ENCODE measurements at regions not wholly inside any gene's neighbourhood (a gene's known extent, or its start where the extent isn't known, plus 50 kb on each side); places are given as distances from the start of the nearest gene placed in this dataset.

GRCh38 chr18:37935086-37935485 is 369.5 kb upstream of the CELF4 start:
- no peak for DNase-seq (ENCODE audit: low read depth)

- DNase-seq (ENCODE audit: low read depth) = no peak
Observed at GRCh38 chr18:37930640-37931039, 365.0 kb upstream of the CELF4 start.

GRCh38 chr18:37922162-37922561 is 356.6 kb upstream of the CELF4 start:
- DNase-seq (ENCODE audit: low read depth) = no peak

DNA sequence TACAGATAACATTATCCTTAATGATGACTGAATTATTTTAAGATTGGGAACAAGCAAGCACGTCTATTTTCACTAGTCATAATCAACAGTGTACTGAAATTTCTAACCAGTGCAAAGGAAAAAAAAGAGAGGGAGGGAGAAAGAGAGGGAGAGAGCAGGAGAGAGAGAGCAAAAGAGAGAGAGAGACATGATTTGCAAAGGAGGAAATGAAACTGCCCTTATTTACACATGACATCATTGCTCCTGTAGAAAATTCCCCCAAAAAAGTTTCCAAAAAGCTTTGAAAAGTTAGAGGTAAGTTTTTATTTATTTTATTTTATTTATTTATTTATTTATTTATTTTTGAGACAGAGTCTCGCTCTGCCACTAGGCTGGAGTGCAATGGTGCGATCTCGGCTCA is 355.3 kb upstream of the CELF4 start:
- no peak for DNase-seq (ENCODE audit: low read depth)

GRCh38 chr18:37913051-37913450 is 347.5 kb upstream of the CELF4 start:
- DNase-seq (ENCODE audit: low read depth) = no peak

- DNase-seq (ENCODE audit: low read depth) = no peak
Observed at GRCh38 chr18:37902344-37902743, 336.7 kb upstream of the CELF4 start.

- DNase-seq (ENCODE audit: low read depth) = no peak
Observed at GRCh38 chr18:37900326-37900725, 334.7 kb upstream of the CELF4 start.

GRCh38 chr18:37889963-37890362 is 324.4 kb upstream of the CELF4 start:
- DNase-seq (ENCODE audit: low read depth) = no peak

DNA sequence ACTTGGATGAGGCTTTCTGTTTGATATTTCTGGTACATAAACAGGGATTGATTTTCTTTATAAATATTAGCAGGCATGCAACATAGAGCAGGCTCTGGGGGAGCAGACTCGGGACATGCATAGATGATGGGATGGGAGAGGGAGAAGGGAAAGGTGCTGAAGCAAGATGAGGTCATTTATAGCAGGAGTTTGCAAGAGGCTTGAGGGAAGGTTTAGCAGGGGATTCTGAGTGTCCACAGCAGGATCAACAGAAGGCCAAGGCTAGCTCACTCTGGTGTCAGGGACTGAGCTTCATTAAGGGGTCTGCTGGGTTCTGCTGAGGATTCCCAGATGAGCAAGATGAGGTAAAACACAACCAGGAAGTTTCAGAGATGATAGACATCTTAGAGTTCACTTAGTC is 309.1 kb upstream of the CELF4 start:
- no peak for DNase-seq (ENCODE audit: low read depth)

GRCh38 chr18:37873416-37873815 is 307.8 kb upstream of the CELF4 start:
- DNase-seq (ENCODE audit: low read depth) = no peak

GRCh38 chr18:37872562-37872961 is 307.0 kb upstream of the CELF4 start:
- no peak for DNase-seq (ENCODE audit: low read depth)

DNA sequence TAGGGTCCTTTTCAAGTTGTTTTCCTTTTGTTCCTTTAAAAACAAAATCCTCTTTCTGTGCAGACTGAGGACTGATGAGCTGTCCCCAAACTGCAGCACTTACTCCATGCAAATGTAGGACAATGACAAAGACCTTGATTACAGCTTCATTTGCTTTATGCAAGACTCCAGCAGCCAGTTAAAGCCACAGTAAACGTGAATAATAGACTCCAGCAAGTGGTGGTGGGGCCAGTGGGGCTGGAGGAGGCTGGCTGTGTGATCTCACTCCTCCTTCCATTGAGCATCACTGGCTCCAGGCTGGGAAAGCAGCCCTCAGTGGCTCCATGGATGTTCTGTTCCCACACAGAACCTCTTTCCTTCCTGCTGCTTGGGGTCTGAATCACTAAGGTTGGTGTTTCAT is 306.0 kb upstream of the CELF4 start:
- DNase-seq (ENCODE audit: low read depth) = no peak

- no peak for DNase-seq (ENCODE audit: low read depth)
Observed at GRCh38 chr18:37869051-37869450, 303.5 kb upstream of the CELF4 start.

DNA sequence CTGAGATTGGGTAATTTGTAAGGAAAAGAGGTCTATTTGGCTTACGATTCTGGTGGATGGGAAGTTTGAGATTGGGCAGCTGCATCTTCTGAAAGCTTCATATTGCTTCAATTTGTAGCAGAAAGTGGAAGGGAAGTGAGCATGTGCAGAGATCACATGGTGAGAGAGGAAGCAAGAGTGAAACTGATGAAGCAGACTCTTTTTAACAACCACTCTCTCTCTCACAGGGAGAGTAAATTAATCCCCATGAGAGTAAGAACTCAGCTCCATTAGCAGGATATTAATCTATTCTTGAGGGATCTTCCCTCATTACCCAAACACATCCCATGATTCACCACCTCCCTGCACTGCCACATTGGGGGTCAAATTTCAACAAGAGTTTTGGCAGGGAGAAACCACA is 298.5 kb upstream of the CELF4 start:
- no peak for DNase-seq (ENCODE audit: low read depth)

DNA sequence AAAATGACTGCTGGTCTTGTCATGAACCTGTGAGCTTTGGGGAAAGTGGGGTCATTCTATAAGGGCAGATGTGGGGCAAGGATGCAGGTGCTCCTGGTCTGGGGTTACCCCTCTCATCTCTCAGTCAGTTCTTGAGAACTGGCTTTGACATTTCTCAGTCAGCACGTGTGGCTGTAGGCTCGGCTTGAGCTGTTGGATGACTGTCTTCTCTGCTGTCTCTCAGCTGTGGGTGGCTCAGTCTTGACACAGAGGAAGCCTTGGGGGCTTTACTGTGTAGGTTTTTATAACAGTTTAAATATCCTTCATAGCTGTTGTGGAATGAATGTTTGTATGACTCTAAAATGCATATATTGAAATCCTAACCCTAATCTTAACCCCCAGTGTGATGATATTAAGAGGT is 296.4 kb upstream of the CELF4 start:
- DNase-seq (ENCODE audit: low read depth) = no peak

DNA sequence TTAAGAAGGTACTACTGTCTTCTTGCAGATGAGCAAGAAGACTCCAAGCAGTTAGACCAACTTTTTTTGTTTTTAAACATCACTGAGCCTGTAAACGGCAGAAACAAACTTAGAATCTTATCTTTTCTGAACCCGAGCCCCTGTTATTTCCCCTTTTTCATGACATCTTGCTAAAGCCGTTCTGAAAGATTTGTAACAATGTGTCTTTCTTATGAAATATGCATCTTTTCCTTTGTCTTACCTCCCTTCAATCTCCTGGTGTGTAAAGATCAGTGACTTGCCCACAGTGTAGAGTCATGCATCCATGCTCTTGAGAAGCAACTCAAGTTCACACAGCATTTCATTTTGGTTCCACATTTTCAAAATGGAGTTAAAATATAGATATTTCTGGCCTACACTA is 288.8 kb upstream of the CELF4 start:
- DNase-seq (ENCODE audit: low read depth) = no peak

DNA sequence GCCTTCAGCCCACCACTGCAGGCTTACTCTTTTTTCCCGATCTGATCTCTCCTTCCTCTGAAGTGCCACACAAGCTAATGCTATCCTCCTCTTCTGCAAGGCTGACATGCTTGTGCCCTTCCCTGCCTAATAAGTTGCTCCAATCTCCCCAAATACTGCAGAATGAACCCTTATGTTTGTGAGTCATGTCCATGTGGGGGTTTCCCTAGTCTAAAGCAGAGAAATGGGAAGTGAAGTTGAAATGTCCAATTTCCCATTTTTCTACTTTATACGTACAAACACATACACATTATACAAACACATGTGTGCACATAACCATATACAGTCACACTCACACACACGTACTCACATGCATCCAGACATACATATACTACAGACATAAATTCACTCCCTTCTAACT is 288.1 kb upstream of the CELF4 start:
- DNase-seq (ENCODE audit: low read depth) = no peak

DNA sequence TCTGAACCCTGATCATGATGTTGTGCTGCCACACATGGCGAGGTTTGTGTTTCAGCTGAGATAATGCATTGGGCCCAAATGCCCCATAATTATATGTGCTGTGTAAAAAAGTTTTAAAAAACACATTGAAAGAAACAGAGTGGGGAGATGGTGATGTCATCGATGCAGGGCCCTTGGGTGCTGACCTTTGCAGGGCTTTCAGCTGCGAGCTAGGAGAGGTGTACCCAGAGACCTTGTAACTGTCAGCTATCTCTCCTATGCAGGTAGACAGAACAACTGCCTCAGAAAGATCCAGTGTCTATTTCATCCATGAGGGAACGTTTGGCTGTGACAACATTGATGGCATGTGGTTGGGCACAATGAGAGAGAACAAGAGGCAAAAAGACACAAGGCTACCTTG is 286.9 kb upstream of the CELF4 start:
- no peak for DNase-seq (ENCODE audit: low read depth)

DNA sequence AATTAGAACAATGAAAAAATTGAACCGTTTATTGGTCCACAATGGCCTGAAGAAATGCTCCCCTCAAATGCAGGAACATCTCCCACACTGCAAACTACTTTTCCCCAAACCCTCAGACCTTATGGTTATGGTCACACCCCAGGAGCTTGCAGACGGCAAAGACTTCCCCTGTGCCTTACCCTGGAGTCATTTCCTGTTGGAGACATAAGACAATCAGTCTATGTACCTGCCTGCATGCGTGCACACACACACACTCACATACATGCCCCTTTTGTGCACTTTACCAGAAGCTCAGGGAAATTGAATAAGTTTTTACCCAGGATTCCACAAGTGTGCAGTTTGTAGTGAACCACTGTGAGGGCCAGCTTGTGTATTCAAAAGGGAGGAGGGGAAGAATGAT is 281.9 kb upstream of the CELF4 start:
- DNase-seq (ENCODE audit: low read depth) = no peak

- DNase-seq (ENCODE audit: low read depth) = no peak
Observed at GRCh38 chr18:37846996-37847395, 281.4 kb upstream of the CELF4 start.

GRCh38 chr18:37845498-37845897 is 279.9 kb upstream of the CELF4 start:
- DNase-seq (ENCODE audit: low read depth) = no peak

- no peak for DNase-seq (ENCODE audit: low read depth)
Observed at GRCh38 chr18:37844209-37844970, 278.8 kb upstream of the CELF4 start.

GRCh38 chr18:37838083-37838482 is 272.5 kb upstream of the CELF4 start:
- no peak for DNase-seq (ENCODE audit: low read depth)

All from T-helper 22 cell (primary cell).